GM10248 (cell line): ENCODE measurements at regions not wholly inside any gene's neighbourhood (a gene's known extent, or its start where the extent isn't known, plus 50 kb on each side); places are given as distances from the start of the nearest gene placed in this dataset.
"Not testable (repeated sequence)": the region's sequence is repeated elsewhere in the genome, so short reads cannot be mapped to it uniquely, and the experiment has no call there.

Experiments
- CTCF ChIA-PET: fragments of 300-600 bp; sonication (Branson Sonifier 250); formaldehyde crosslinking; extraction: SDS; loops from one replicate; lab custom pipeline; 2021; ENCODE audit warnings: antibody characterized with exemption; lab: Yijun Ruan, JAX
- POLR2A ChIA-PET: fragments of 350-650 bp; sonication (Branson Sonifier 250); formaldehyde crosslinking; extraction: SDS; loops from one replicate; lab custom pipeline; 2020; ENCODE audit warnings: antibody characterized with exemption; lab: Yijun Ruan, JAX
- DNase-seq: peaks from one replicate; pipeline ENCODE4 v3.0.0; 2012; ENCODE audit errors: extremely low spot score
- CTCF ChIP-seq: IDR thresholded peaks from 2 replicates; pipeline ENCODE4 v1.5.1; 2012; ENCODE audit warnings: mild to moderate bottlenecking, low read depth; ENCODE audit errors: extremely low read depth, missing control alignments, control extremely low read depth

- no peak for DNase-seq
- ChIA-PET CTCF (no interaction called here), POLR2A (no interaction called here)
- no peak for TF ChIP-seq CTCF
These were observed 181.0 kb upstream of the CNKSR2 start for GRCh38 chrX:21193196-21193595.

- no peak for DNase-seq
- TF ChIP-seq CTCF: no peak
- ChIA-PET POLR2A (no interaction called here), CTCF (no interaction called here)
These were observed 179.7 kb upstream of the CNKSR2 start for GRCh38 chrX:21194526-21194925.

- TF ChIP-seq CTCF: no peak
- POLR2A ChIA-PET: no interaction called here
- DNase-seq: no peak
- CTCF ChIA-PET: no interaction called here
These were observed 167.1 kb upstream of the CNKSR2 start for GRCh38 chrX:21207080-21207479.

DNA sequence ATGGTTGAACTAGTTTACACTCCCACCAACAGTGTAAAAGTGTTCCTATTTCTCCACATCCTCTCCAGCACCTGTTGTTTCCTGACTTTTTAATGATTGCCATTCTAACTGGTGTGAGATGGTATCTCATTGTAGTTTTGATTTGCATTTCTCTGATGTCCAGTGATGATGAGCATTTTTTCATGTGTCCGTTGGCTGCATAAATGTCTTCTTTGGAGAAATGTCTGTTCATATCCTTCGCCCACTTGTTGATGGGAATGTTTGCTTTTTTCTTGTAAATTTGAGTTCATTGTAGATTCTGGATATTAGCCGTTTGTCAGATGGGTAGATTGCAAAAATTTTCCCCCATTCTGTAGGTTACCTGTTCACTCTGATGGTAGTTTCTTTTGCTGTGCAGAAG, 155.0 kb upstream of the CNKSR2 start:
- CTCF ChIA-PET, POLR2A ChIA-PET, DNase-seq: not testable (repeated sequence)

DNA sequence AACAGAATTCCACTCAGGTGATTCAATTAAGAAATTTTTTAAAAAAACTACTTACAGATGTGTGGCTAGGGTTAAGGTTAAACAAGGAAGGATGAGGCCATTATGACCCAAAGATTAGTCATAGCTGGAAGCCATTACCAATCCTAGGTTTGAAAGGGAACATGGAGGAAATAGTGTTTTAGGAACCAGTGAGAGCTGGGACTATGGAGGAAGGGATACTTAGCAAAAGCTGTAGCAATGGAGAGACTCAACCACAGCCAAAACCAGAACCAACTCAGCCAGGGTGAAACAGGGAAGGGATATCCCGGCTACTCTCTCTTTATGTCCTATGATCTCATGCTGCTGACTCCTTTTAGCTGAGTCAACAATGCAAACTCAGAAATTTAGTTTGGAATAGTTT, 148.6 kb upstream of the CNKSR2 start:
- ChIA-PET POLR2A (no interaction called here), CTCF (no interaction called here)
- TF ChIP-seq CTCF: no peak
- DNase-seq: no peak

GRCh38 chrX:21228974-21229373, 145.2 kb upstream of the CNKSR2 start:
- DNase-seq, CTCF ChIA-PET, POLR2A ChIA-PET: not testable (repeated sequence)

GRCh38 chrX:21255032-21255618, 119.1 kb upstream of the CNKSR2 start:
- POLR2A ChIA-PET: no interaction called here
- DNase-seq: no peak
- no peak for TF ChIP-seq CTCF
- CTCF ChIA-PET: no interaction called here

- ChIA-PET POLR2A (no interaction called here), CTCF (no interaction called here)
- DNase-seq: no peak
- no peak for TF ChIP-seq CTCF
These were observed 107.3 kb upstream of the CNKSR2 start for GRCh38 chrX:21266949-21267348.
